Uterus (tissue), 3 donors: ENCODE measurements at regions not wholly inside any gene's neighbourhood (a gene's known extent, or its start where the extent isn't known, plus 50 kb on each side); places are given as distances from the start of the nearest gene placed in this dataset.
"Not testable (repeated sequence)": the region's sequence is repeated elsewhere in the genome, so short reads cannot be mapped to it uniquely, and the experiment has no call there.

ENCODE experiments used
- DNase-seq, 2 donors: peaks; one replicate each; pipeline ENCODE4 v3.0.0-alpha.2; 2019 to 2020
- H3K27ac ChIP-seq, 2 donors: fragments of 200-600 bp; sonication (generic); 1 replicate in 1 of 2; 2 replicates in 1 of 2; pipeline ENCODE4 v1.5.1; 2016 to 2018
- H3K27me3 ChIP-seq, 2 donors: fragments of 200-600 bp; sonication (generic); one replicate each; pipeline ENCODE4 v1.5.1; 2018 to 2019; ENCODE audit warnings: control low read depth in 1 of 2
- H3K36me3 ChIP-seq, 2 donors: fragments of 200-600 bp; sonication (generic); one replicate each; pipeline ENCODE4 v1.5.1; 2019; ENCODE audit warnings: control low read depth in 1 of 2
- H3K4me1 ChIP-seq, 2 donors: fragments of 200-600 bp; sonication (generic); one replicate each; pipeline ENCODE4 v1.5.1; 2018 to 2019; ENCODE audit warnings: control low read depth in 1 of 2
- H3K4me3 ChIP-seq, 2 donors: fragments of 200-600 bp; sonication (generic); 1 replicate in 1 of 2; 2 replicates in 1 of 2; pipeline ENCODE4 v1.5.1; 2018 to 2019; ENCODE audit warnings: mild to moderate bottlenecking in 1 of 2
- H3K9me3 ChIP-seq, 2 donors: fragments of 200-600 bp; sonication (generic); one replicate each; pipeline ENCODE4 v1.5.1; 2019; ENCODE audit warnings: control low read depth in 1 of 2
- CTCF ChIP-seq, 4 experiments: fragments of 200-600 bp in 2 of 4; fragments of 450-650 bp in 2 of 4; sonication (generic) in 2 of 4; IDR thresholded peaks; one replicate each; pipeline ENCODE4 v1.5.1; 2016 to 2019; ENCODE audit warnings: antibody characterized with exemption in 4 of 4, mild to moderate bottlenecking in 2 of 4, moderate library complexity in 1 of 4
- POLR2A ChIP-seq, 2 donors: fragments of 450-650 bp; IDR thresholded peaks; one replicate each; pipeline ENCODE4 v1.6.1; 2016; ENCODE audit warnings: antibody characterized with exemption in 2 of 2, mild to moderate bottlenecking in 1 of 2, moderate library complexity in 1 of 2
- intact Hi-C: fragments of 100-400 bp; cut with DNase I; formaldehyde crosslinking; loops from one replicate; pipeline ENCODE4 v1.15.1; 2023; ENCODE audit warnings: low total_unique reads
- donor health status: DM: yes; HTN: yes; CAD: no.

GRCh38 chr2:163135256-163135655 is 296.7 kb upstream of the KCNH7 start:
- H3K9me3 ChIP-seq, result no peaks in the 10 kb centered on the region
- intact Hi-C loops, result no loop called here

GRCh38 chr2:163133602-163134001 is 295.0 kb upstream of the KCNH7 start:
- Histone ChIP-seq H3K9me3 (no peaks in the 10 kb centered on the region), H3K4me3 (no peak overlapping the region), H3K36me3 (no peaks in the 10 kb centered on the region), H3K27me3 (no peaks in the 10 kb centered on the region), H3K4me1 (no peaks in the 10 kb centered on the region), H3K27ac (no peak overlapping the region)
- intact Hi-C loops, result no loop called here
- TF ChIP-seq CTCF (IDR thresholded peaks at IDR 0.05), result no peak
- no peak for TF ChIP-seq POLR2A (IDR thresholded peaks at IDR 0.05)
- DNase-seq, result no peak

More at GRCh38 chr2:163135256-163135655, 296.7 kb upstream of the KCNH7 start:
- Histone ChIP-seq H3K36me3 (no peaks in the 10 kb centered on the region), H3K4me3 (no peak overlapping the region), H3K27ac (no peak overlapping the region), H3K27me3 (no peaks in the 10 kb centered on the region), H3K4me1 (no peaks in the 10 kb centered on the region)
- no peak for DNase-seq
- TF ChIP-seq POLR2A (IDR thresholded peaks at IDR 0.05) (no peak), CTCF (IDR thresholded peaks at IDR 0.05) (no peak)

- H3K4me3 ChIP-seq, result no peak overlapping the region
- H3K27ac ChIP-seq, result no peak overlapping the region
- intact Hi-C loops, result no loop called here
- H3K4me1 ChIP-seq, result no peaks in the 10 kb centered on the region
- no peaks in the 10 kb centered on the region for H3K9me3 ChIP-seq
- no peaks in the 10 kb centered on the region for H3K27me3 ChIP-seq
- no peaks in the 10 kb centered on the region for H3K36me3 ChIP-seq
- DNase-seq, result no peak
- TF ChIP-seq POLR2A (IDR thresholded peaks at IDR 0.05), result no peak
- no peak for TF ChIP-seq CTCF (IDR thresholded peaks at IDR 0.05)
Measured at GRCh38 chr2:163132850-163133249, 294.3 kb upstream of the KCNH7 start.

GRCh38 chr2:163132207-163132606 is 293.6 kb upstream of the KCNH7 start:
- intact Hi-C loops, result not testable (repeated sequence)

GRCh38 chr2:163123526-163123925 is 285.0 kb upstream of the KCNH7 start:
- H3K9me3 ChIP-seq, result no peaks in the 10 kb centered on the region
- no peak overlapping the region for H3K27ac ChIP-seq
- H3K4me3 ChIP-seq, result no peak overlapping the region
- intact Hi-C loops, result no loop called here
- no peaks in the 10 kb centered on the region for H3K36me3 ChIP-seq
- H3K4me1 ChIP-seq, result no peaks in the 10 kb centered on the region
- no peaks in the 10 kb centered on the region for H3K27me3 ChIP-seq
- no peak for DNase-seq
- TF ChIP-seq POLR2A (IDR thresholded peaks at IDR 0.05) (no peak), CTCF (IDR thresholded peaks at IDR 0.05) (no peak)

More at GRCh38 chr2:163132207-163132606, 293.6 kb upstream of the KCNH7 start:
- not testable (repeated sequence) for DNase-seq, H3K4me1 ChIP-seq, H3K9me3 ChIP-seq, H3K4me3 ChIP-seq, H3K27me3 ChIP-seq, H3K27ac ChIP-seq, H3K36me3 ChIP-seq

GRCh38 chr2:163122257-163122656 is 283.7 kb upstream of the KCNH7 start:
- Histone ChIP-seq H3K4me1 (no peaks in the 10 kb centered on the region), H3K36me3 (no peaks in the 10 kb centered on the region), H3K4me3 (no peak overlapping the region), H3K27ac (no peak overlapping the region), H3K9me3 (no peaks in the 10 kb centered on the region), H3K27me3 (no peaks in the 10 kb centered on the region)
- TF ChIP-seq POLR2A (IDR thresholded peaks at IDR 0.05), result no peak
- TF ChIP-seq CTCF (IDR thresholded peaks at IDR 0.05), result no peak
- intact Hi-C loops, result no loop called here
- DNase-seq, result no peak
